CD4-positive, alpha-beta T cell (primary cell): ENCODE measurements at regions not wholly inside any gene's neighbourhood (a gene's known extent, or its start where the extent isn't known, plus 50 kb on each side); places are given as distances from the start of the nearest gene placed in this dataset.

Experiments used
- ATAC-seq: fragments of 200-7000 bp; cut with Tn5 transposase; one replicate; pipeline ENCODE4 v1.10.0; 2022; ENCODE audit warnings: mild to moderate bottlenecking; ENCODE audit not compliant: poor library complexity
- CTCF ChIA-PET: fragments of 350-600 bp; sonication (Branson Sonifier 250); formaldehyde crosslinking; loops from one replicate; lab custom pipeline; 2021; ENCODE audit warnings: antibody characterized with exemption, inconsistent platforms; lab: Charles Lee
- POLR2A ChIA-PET: fragments of 350-600 bp; sonication (Branson Sonifier 250); formaldehyde crosslinking; loops from one replicate; lab custom pipeline; 2021; ENCODE audit warnings: antibody characterized with exemption, inconsistent platforms; lab: Charles Lee
- DNase-seq, 14 experiments: peaks; one replicate each; pipeline ENCODE4 v3.0.0-alpha.2; 2013 to 2020; ENCODE audit warnings: mixed read lengths in 2 of 14
- H3K27ac ChIP-seq, 2 donors: one replicate each; pipeline versions ENCODE4 v1.5.1 to v1.7.0; 2013; ENCODE audit warnings: low read length in 2 of 2, low read depth in 1 of 2, mild to moderate bottlenecking in 1 of 2
- H3K27me3 ChIP-seq, 2 experiments: 1 replicate in 1 of 2; 2 replicates in 1 of 2; pipeline versions ENCODE4 v1.6.1 to v1.7.0; 2013; ENCODE audit warnings: low read length in 2 of 2, control low read depth in 1 of 2, mild to moderate bottlenecking in 1 of 2, moderate library complexity in 1 of 2; ENCODE audit not compliant: insufficient read depth in 2 of 2, control insufficient read depth in 1 of 2
- H3K36me3 ChIP-seq: one replicate; pipeline ENCODE4 v1.6.1; 2013; ENCODE audit warnings: low read length, control low read depth; ENCODE audit not compliant: insufficient read depth
- H3K4me1 ChIP-seq: one replicate; pipeline ENCODE4 v1.6.1; 2013; ENCODE audit warnings: low read length, control low read depth; ENCODE audit not compliant: insufficient read depth
- H3K4me3 ChIP-seq: one replicate; pipeline ENCODE4 v1.5.1; 2013; ENCODE audit warnings: mild to moderate bottlenecking, low read length, moderate library complexity
- H3K9me3 ChIP-seq, 2 experiments: 1 replicate in 1 of 2; 2 replicates in 1 of 2; pipeline versions ENCODE4 v1.6.1 to v1.7.0; 2013; ENCODE audit warnings: low read length in 2 of 2, mild to moderate bottlenecking in 2 of 2, control low read depth in 1 of 2, moderate library complexity in 1 of 2; ENCODE audit not compliant: control insufficient read depth in 1 of 2, insufficient read depth in 1 of 2
- H3K27ac Mint-ChIP-seq: one replicate; pipeline ENCODE4 v1.8.0; 2020; ENCODE audit warnings: mixed read lengths
- H3K27me3 Mint-ChIP-seq: one replicate; pipeline ENCODE4 v1.8.0; 2021; ENCODE audit warnings: mixed read lengths
- H3K36me3 Mint-ChIP-seq: one replicate; pipeline ENCODE4 v1.8.0; 2021; ENCODE audit warnings: low read depth, mixed read lengths
- H3K4me1 Mint-ChIP-seq: one replicate; pipeline ENCODE4 v1.8.0; 2021; ENCODE audit warnings: low read depth, mixed read lengths
- H3K4me3 Mint-ChIP-seq: one replicate; pipeline ENCODE4 v1.8.0; 2020; ENCODE audit warnings: mild to moderate bottlenecking, mixed read lengths
- H3K9me3 Mint-ChIP-seq: one replicate; pipeline ENCODE4 v1.8.0; 2020; ENCODE audit warnings: mixed read lengths
- CTCF ChIP-seq: fragments of 200-600 bp; IDR thresholded peaks from one replicate; pipeline ENCODE4 v1.8.0; 2022; ENCODE audit warnings: antibody characterized with exemption, mild to moderate bottlenecking
- intact Hi-C, 2 experiments: fragments of 100-400 bp; cut with DNase I in 1 of 2; cut with micrococcal nuclease in 1 of 2; formaldehyde crosslinking; loops; one replicate each; pipeline versions ENCODE4 v1.15.1 to v1.9.0; 2023 to 2025; cut with DNase I, micrococcal nuclease

GRCh38 chr5:87807783-87808182 is 395.1 kb upstream of the CCNH start:
- H3K9me3 ChIP-seq = no peaks in the 10 kb centered on the region
- no peaks in the 10 kb centered on the region for H3K4me1 ChIP-seq
- no peak overlapping the region for H3K4me3 ChIP-seq
- intact Hi-C loops = no loop called here
- Mint-ChIP-seq H3K36me3 (no peaks in the 10 kb centered on the region), H3K4me3 (no peak overlapping the region), H3K4me1 (no peaks in the 10 kb centered on the region), H3K27ac (no peak overlapping the region), H3K27me3 (peaks cover 4% of the 10 kb centered on the region), H3K9me3 (no peaks in the 10 kb centered on the region)
- H3K36me3 ChIP-seq = no peaks in the 10 kb centered on the region
- CTCF ChIA-PET = no interaction called here
- ATAC-seq (no peak), DNase-seq (no peak)
- TF ChIP-seq CTCF = no peak
- no peak overlapping the region for H3K27ac ChIP-seq
- no peaks in the 10 kb centered on the region for H3K27me3 ChIP-seq
- POLR2A ChIA-PET = no interaction called here

- no peaks in the 10 kb centered on the region for H3K27me3 ChIP-seq
- POLR2A ChIA-PET = no interaction called here
- H3K4me1 ChIP-seq = no peaks in the 10 kb centered on the region
- ATAC-seq (no peak), DNase-seq (no peak)
- H3K4me3 Mint-ChIP-seq = no peak overlapping the region
- no peaks in the 10 kb centered on the region for H3K9me3 ChIP-seq
- H3K27ac Mint-ChIP-seq = no peak overlapping the region
- H3K9me3 Mint-ChIP-seq = no peaks in the 10 kb centered on the region
- no peaks in the 10 kb centered on the region for H3K36me3 Mint-ChIP-seq
- H3K36me3 ChIP-seq = no peaks in the 10 kb centered on the region
- H3K27ac ChIP-seq = no peak overlapping the region
- CTCF ChIA-PET = no interaction called here
- intact Hi-C loops = no loop called here
- peaks cover 12% of the 10 kb centered on the region for H3K27me3 Mint-ChIP-seq
- no peak for TF ChIP-seq CTCF
- no peak overlapping the region for H3K4me3 ChIP-seq
- H3K4me1 Mint-ChIP-seq = no peaks in the 10 kb centered on the region
Observed at GRCh38 chr5:87803352-87803751, 390.6 kb upstream of the CCNH start.

GRCh38 chr5:87791869-87792268 is 379.1 kb upstream of the CCNH start:
- Mint-ChIP-seq H3K27me3 (peaks cover 28% of the 10 kb centered on the region), H3K36me3 (no peaks in the 10 kb centered on the region), H3K27ac (no peak overlapping the region), H3K4me3 (no peak overlapping the region), H3K4me1 (no peaks in the 10 kb centered on the region), H3K9me3 (no peaks in the 10 kb centered on the region)
- Histone ChIP-seq H3K9me3 (no peaks in the 10 kb centered on the region), H3K36me3 (no peaks in the 10 kb centered on the region), H3K4me3 (no peak overlapping the region), H3K27ac (no peak overlapping the region), H3K4me1 (no peaks in the 10 kb centered on the region), H3K27me3 (peaks cover 0 to 5% of the 10 kb centered on the region in 2 experiments)
- ChIA-PET CTCF (no interaction called here), POLR2A (no interaction called here)
- TF ChIP-seq CTCF = no peak
- DNase-seq = no peak
- ATAC-seq = no peak
- intact Hi-C loops = no loop called here
